Neuronal stem cell (in vitro differentiated cells): ENCODE measurements at regions not wholly inside any gene's neighbourhood (a gene's known extent, or its start where the extent isn't known, plus 50 kb on each side); places are given as distances from the start of the nearest gene placed in this dataset.

Experiments used
- DNase-seq: peaks from one replicate; pipeline ENCODE4 v3.0.0-alpha.2; 2013; ENCODE audit warnings: low spot score
- H2AFZ ChIP-seq: one replicate; pipeline ENCODE4 v1.6.1; 2013; ENCODE audit warnings: mild to moderate bottlenecking, low read length, inconsistent platforms
- H2AK5ac ChIP-seq: 2 replicates; pipeline ENCODE4 v1.6.1; 2013; ENCODE audit warnings: low read depth, mild to moderate bottlenecking, inconsistent platforms, low read length, moderate library complexity, mixed read lengths
- H2BK120ac ChIP-seq: 2 replicates; pipeline ENCODE4 v1.6.1; 2013; ENCODE audit warnings: low read depth, mild to moderate bottlenecking, inconsistent platforms, low read length, moderate library complexity, mixed read lengths
- H2BK12ac ChIP-seq: one replicate; pipeline ENCODE4 v1.6.1; 2013; ENCODE audit warnings: low read length, inconsistent platforms
- H2BK15ac ChIP-seq: 2 replicates; pipeline ENCODE4 v1.6.1; 2013; ENCODE audit warnings: mild to moderate bottlenecking, low read length, inconsistent platforms, mixed read lengths
- H2BK5ac ChIP-seq: one replicate; pipeline ENCODE4 v1.6.1; 2013; ENCODE audit warnings: inconsistent platforms, mild to moderate bottlenecking, low read length, moderate library complexity
- H3K14ac ChIP-seq: one replicate; pipeline ENCODE4 v1.6.1; 2013; ENCODE audit warnings: low read length, inconsistent platforms
- H3K18ac ChIP-seq: 2 replicates; pipeline ENCODE4 v1.6.1; 2013; ENCODE audit warnings: low read length, inconsistent platforms
- H3K23ac ChIP-seq: 2 replicates; pipeline ENCODE4 v1.6.1; 2013; ENCODE audit warnings: low read depth, mild to moderate bottlenecking, mixed read lengths, low read length, inconsistent platforms; ENCODE audit not compliant: poor library complexity
- H3K27ac ChIP-seq: replicated peaks from 3 replicates; pipeline ENCODE4 v1.5.1; 2013; ENCODE audit warnings: low read length, inconsistent platforms
- H3K27me3 ChIP-seq, 3 experiments: 2 replicates each; pipeline ENCODE4 v1.6.1; 2013; ENCODE audit warnings: low read length in 3 of 3, mild to moderate bottlenecking in 2 of 3, inconsistent platforms in 1 of 3, low read depth in 1 of 3, mixed read lengths in 1 of 3, moderate library complexity in 1 of 3; ENCODE audit not compliant: control insufficient read depth in 3 of 3, insufficient read depth in 3 of 3
- H3K36me3 ChIP-seq, 2 donors: replicated peaks in 1 of 2; 2 replicates each; pipeline ENCODE4 v1.6.1; 2013; ENCODE audit warnings: low read length in 2 of 2; ENCODE audit not compliant: control insufficient read depth in 2 of 2, insufficient read depth in 2 of 2
- H3K4ac ChIP-seq: 2 replicates; pipeline ENCODE4 v1.6.1; 2013; ENCODE audit warnings: inconsistent platforms, mild to moderate bottlenecking, low read length, moderate library complexity
- H3K4me1 ChIP-seq, 2 donors: 1 replicate in 1 of 2; 2 replicates in 1 of 2; pipeline ENCODE4 v1.6.1; 2013; ENCODE audit warnings: low read length in 2 of 2, low read depth in 1 of 2; ENCODE audit not compliant: control insufficient read depth in 2 of 2, insufficient read depth in 1 of 2
- H3K4me2 ChIP-seq: one replicate; pipeline ENCODE4 v1.6.1; 2013; ENCODE audit warnings: mild to moderate bottlenecking, low read length, inconsistent platforms; ENCODE audit not compliant: insufficient read depth, poor library complexity, severe bottlenecking
- H3K4me3 ChIP-seq, 2 donors: 2 replicates each; pipeline ENCODE4 v1.5.1; 2013; ENCODE audit warnings: low read length in 2 of 2, mild to moderate bottlenecking in 2 of 2, inconsistent platforms in 1 of 2, moderate library complexity in 1 of 2
- H3K79me1 ChIP-seq: one replicate; pipeline ENCODE4 v1.6.1; 2013; ENCODE audit warnings: low read depth, mild to moderate bottlenecking, inconsistent platforms, low read length, moderate library complexity
- H3K9ac ChIP-seq: one replicate; pipeline ENCODE4 v1.6.1; 2013; ENCODE audit warnings: mild to moderate bottlenecking, low read depth, low read length, inconsistent platforms; ENCODE audit not compliant: poor library complexity
- H3K9me3 ChIP-seq, 2 donors: replicated peaks in 1 of 2; 2 replicates each; pipeline versions ENCODE3 to v1.6.1; 2013; ENCODE audit warnings: low read length in 2 of 2, mild to moderate bottlenecking in 2 of 2, inconsistent platforms in 1 of 2, low read depth in 1 of 2, mixed read lengths in 1 of 2, moderate library complexity in 1 of 2; ENCODE audit not compliant: control insufficient read depth in 2 of 2, insufficient read depth in 1 of 2
- H4K8ac ChIP-seq: one replicate; pipeline ENCODE4 v1.6.1; 2013; ENCODE audit warnings: low read depth, mild to moderate bottlenecking, inconsistent platforms, low read length, moderate library complexity
- H4K91ac ChIP-seq: one replicate; pipeline ENCODE4 v1.6.1; 2013; ENCODE audit warnings: low read length, low read depth, mild to moderate bottlenecking, inconsistent platforms; ENCODE audit not compliant: poor library complexity
- WGBS, 2 donors: extraction: QIAGEN DNeasy Blood & Tissue Kit; methylation state at CpG; one replicate each; pipeline ENCODE4 v1.1.7; 2013; ENCODE audit warnings: missing lambda C conversion rate in 2 of 2, mixed read lengths in 1 of 2; ENCODE audit not compliant: insufficient read length in 2 of 2, insufficient replicate concordance in 1 of 2; ENCODE audit errors: extremely low coverage in 2 of 2; 5-methylcytosine and 5-hydroxymethylcytosine counted together

DNA sequence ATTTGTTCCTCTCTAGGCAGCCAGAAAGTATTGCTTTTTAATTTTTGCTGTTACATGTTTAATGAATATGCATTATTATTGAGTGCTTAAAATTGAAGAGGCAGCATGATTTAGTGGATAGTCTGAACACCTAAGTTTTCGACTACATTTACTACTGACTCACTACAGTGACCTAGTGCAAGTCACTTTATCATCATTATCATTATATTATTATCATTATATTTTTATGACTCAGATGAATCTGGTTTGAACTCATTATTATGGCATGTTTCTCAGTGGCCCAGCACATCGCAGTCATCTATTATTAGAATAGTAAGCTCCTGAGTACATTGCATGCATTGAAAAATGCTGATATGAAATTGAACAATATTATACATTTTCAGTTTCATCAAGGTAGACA, 351.2 kb upstream of the PRR20A start:
- no peak overlapping the region for H2AK5ac ChIP-seq
- no peaks in the 10 kb centered on the region for H3K27me3 ChIP-seq
- no peak overlapping the region for H2AFZ ChIP-seq
- no peak overlapping the region for H3K14ac ChIP-seq
- no peak overlapping the region for H4K8ac ChIP-seq
- no peak overlapping the region for H2BK12ac ChIP-seq
- no peak overlapping the region for H3K4me3 ChIP-seq
- H3K18ac ChIP-seq = no peak overlapping the region
- no peak overlapping the region for H4K91ac ChIP-seq
- no peaks in the 10 kb centered on the region for H3K9me3 ChIP-seq
- H3K4me1 ChIP-seq = no peaks in the 10 kb centered on the region
- no peak overlapping the region for H3K9ac ChIP-seq
- no peak overlapping the region for H2BK15ac ChIP-seq
- WGBS, 2 donors = no CpG with 5 or more reads among the region's 2 CpGs
- H3K79me1 ChIP-seq = no peaks in the 10 kb centered on the region
- H3K23ac ChIP-seq = no peak overlapping the region
- no peak overlapping the region for H3K27ac ChIP-seq
- no peak overlapping the region for H2BK120ac ChIP-seq
- DNase-seq = no peak
- no peak overlapping the region for H3K4ac ChIP-seq
- H2BK5ac ChIP-seq = no peak overlapping the region
- H3K4me2 ChIP-seq = no peak overlapping the region
- no peaks in the 10 kb centered on the region for H3K36me3 ChIP-seq

DNA sequence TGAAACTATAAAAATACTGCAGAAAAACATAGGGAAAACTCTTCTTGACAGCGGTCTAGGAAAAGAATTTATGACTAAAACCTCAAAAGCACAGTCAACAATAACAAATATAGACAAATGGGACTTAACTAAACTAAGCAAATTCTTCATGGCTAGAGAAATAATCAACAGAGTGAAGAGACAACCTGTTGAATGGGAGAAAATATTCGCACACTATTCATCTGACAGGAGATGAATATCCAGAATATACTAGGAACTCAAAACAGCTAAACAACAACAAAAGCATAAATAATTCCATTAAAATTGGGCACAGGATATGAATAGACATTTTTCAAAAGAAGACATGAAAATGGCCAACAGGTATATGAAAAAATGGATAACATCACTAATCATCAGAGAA, 303.6 kb upstream of the PRR20A start:
- Histone ChIP-seq H2AFZ (no peak overlapping the region), H4K91ac (no peak overlapping the region), H3K36me3 (no peaks in the 10 kb centered on the region), H3K27me3 (no peaks in the 10 kb centered on the region), H3K79me1 (no peaks in the 10 kb centered on the region), H3K18ac (no peak overlapping the region), H3K9ac (no peak overlapping the region), H3K4me1 (no peaks in the 10 kb centered on the region), H3K23ac (no peak overlapping the region), H3K4me3 (no peak overlapping the region), H3K27ac (no peak overlapping the region), H2AK5ac (no peak overlapping the region), H4K8ac (no peak overlapping the region), H2BK5ac (no peak overlapping the region), H2BK120ac (no peak overlapping the region), H2BK12ac (no peak overlapping the region), H3K9me3 (peaks cover 0 to 2% of the 10 kb centered on the region in 2 donors), H2BK15ac (no peak overlapping the region), H3K4ac (no peak overlapping the region), H3K4me2 (no peak overlapping the region), H3K14ac (no peak overlapping the region)
- no CpG with 5 or more reads among the region's 2 CpGs for WGBS, 2 donors
- no peak for DNase-seq

DNA sequence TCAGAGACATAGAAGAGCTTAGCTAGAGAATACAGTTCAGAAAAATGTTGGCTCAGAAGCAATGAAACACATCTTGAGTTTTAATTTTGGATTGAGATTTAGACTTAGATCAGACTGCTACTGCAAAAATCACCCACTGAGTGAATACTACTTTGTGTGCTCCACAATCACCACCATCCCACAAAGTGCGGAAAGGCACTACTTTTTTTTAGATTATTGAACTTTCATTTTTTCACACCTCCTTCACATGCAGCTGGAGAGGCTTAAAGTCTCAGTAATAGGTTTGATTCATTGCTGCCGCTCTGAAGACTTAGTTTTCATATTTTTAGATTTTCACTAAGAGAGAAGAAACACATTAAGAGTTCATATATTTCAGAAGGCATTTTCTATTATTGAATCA, 289.9 kb upstream of the PRR20A start:
- no peak overlapping the region for H4K8ac ChIP-seq
- H3K9ac ChIP-seq = no peak overlapping the region
- H3K18ac ChIP-seq = no peak overlapping the region
- no peak overlapping the region for H3K23ac ChIP-seq
- H3K27ac ChIP-seq = no peak overlapping the region
- no peak overlapping the region for H3K4ac ChIP-seq
- H3K79me1 ChIP-seq = no peaks in the 10 kb centered on the region
- H4K91ac ChIP-seq = no peak overlapping the region
- no peak overlapping the region for H2BK12ac ChIP-seq
- H3K4me1 ChIP-seq = no peaks in the 10 kb centered on the region
- no peak for DNase-seq
- H3K4me2 ChIP-seq = no peak overlapping the region
- no peak overlapping the region for H3K14ac ChIP-seq
- no peak overlapping the region for H2BK120ac ChIP-seq
- no peak overlapping the region for H2BK15ac ChIP-seq
- no peaks in the 10 kb centered on the region for H3K36me3 ChIP-seq
- no peaks in the 10 kb centered on the region for H3K9me3 ChIP-seq
- no peak overlapping the region for H2AK5ac ChIP-seq
- no peak overlapping the region for H2AFZ ChIP-seq
- no CpG with 5 or more reads among the region's 2 CpGs for WGBS, 2 donors
- H2BK5ac ChIP-seq = no peak overlapping the region
- H3K4me3 ChIP-seq = no peak overlapping the region
- no peaks in the 10 kb centered on the region for H3K27me3 ChIP-seq

DNA sequence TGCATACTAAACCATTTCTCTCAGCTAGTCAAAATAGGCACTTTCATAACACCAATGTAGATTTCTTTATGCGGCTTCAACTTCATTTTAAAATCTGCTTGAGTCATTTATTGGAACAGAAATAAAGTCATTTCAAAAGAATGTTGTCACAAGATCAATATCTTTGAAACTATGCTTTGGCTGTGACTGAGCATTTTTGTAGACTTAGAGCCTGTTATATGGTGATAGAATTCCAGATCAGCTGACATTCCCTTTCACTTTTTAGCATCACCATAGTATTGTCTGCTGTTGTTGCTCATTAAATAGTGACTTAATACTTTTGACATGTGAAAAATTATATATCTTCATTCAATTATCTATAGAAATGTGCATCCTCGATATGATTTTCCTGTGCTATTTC, 279.2 kb upstream of the PRR20A start:
- no peak overlapping the region for H3K23ac ChIP-seq
- H3K18ac ChIP-seq = no peak overlapping the region
- no peaks in the 10 kb centered on the region for H3K79me1 ChIP-seq
- H2AFZ ChIP-seq = no peak overlapping the region
- H3K4me2 ChIP-seq = no peak overlapping the region
- no CpG with 5 or more reads among the region's 2 CpGs for whole genome bisulfite sequencing, 2 donors
- H3K27me3 ChIP-seq = no peaks in the 10 kb centered on the region
- no peak overlapping the region for H3K27ac ChIP-seq
- no peak overlapping the region for H3K9ac ChIP-seq
- DNase-seq = no peak
- H2BK12ac ChIP-seq = no peak overlapping the region
- no peak overlapping the region for H2BK15ac ChIP-seq
- H3K4me1 ChIP-seq = no peaks in the 10 kb centered on the region
- no peak overlapping the region for H2BK5ac ChIP-seq
- H2AK5ac ChIP-seq = no peak overlapping the region
- no peak overlapping the region for H4K91ac ChIP-seq
- no peak overlapping the region for H4K8ac ChIP-seq
- H3K9me3 ChIP-seq = no peaks in the 10 kb centered on the region
- H2BK120ac ChIP-seq = no peak overlapping the region
- no peak overlapping the region for H3K4ac ChIP-seq
- no peaks in the 10 kb centered on the region for H3K36me3 ChIP-seq
- no peak overlapping the region for H3K4me3 ChIP-seq
- no peak overlapping the region for H3K14ac ChIP-seq
